ENCODE measurements at regions not wholly inside any gene's neighbourhood (a gene's known extent, or its start where the extent isn't known, plus 50 kb on each side); places are given as distances from the start of the nearest gene placed in this dataset.
"Not testable (repeated sequence)": the region's sequence is repeated elsewhere in the genome, so short reads cannot be mapped to it uniquely, and the experiment has no call there.

GRCh38 chr9:87160148-87161102, 213.1 kb upstream of the GAS1 start:
- ATAC-seq: no peak

GRCh38 chr9:87167161-87167560, 219.9 kb upstream of the GAS1 start:
- ATAC-seq: no peak

GRCh38 chr9:87167582-87167981, 220.3 kb upstream of the GAS1 start:
- no peak for ATAC-seq

- no peak for ATAC-seq
Measured at GRCh38 chr9:87178302-87178701, 231.0 kb upstream of the GAS1 start.

GRCh38 chr9:87179553-87180340, 232.4 kb upstream of the GAS1 start:
- no peak for ATAC-seq

GRCh38 chr9:87180361-87180760, 233.1 kb upstream of the GAS1 start:
- no peak for ATAC-seq

GRCh38 chr9:87180841-87181240, 233.5 kb upstream of the GAS1 start:
- ATAC-seq: no peak

GRCh38 chr9:87181670-87182069, 234.4 kb upstream of the GAS1 start:
- ATAC-seq: no peak

- ATAC-seq: no peak
Measured at GRCh38 chr9:87184956-87185642, 237.8 kb upstream of the GAS1 start.

GRCh38 chr9:87187656-87188055, 240.3 kb upstream of the GAS1 start:
- no peak for ATAC-seq

GRCh38 chr9:87189006-87189405, 241.7 kb upstream of the GAS1 start:
- ATAC-seq: no peak

- ATAC-seq: no peak
Measured at GRCh38 chr9:87193151-87193550, 245.8 kb upstream of the GAS1 start.

GRCh38 chr9:87193925-87194868, 246.9 kb upstream of the GAS1 start:
- peak; percentile 40 for ATAC-seq

- peak; percentile 53 for ATAC-seq
Measured at GRCh38 chr9:87195306-87195705, 248.0 kb upstream of the GAS1 start.

GRCh38 chr9:87197349-87198130, 250.2 kb upstream of the GAS1 start:
- ATAC-seq: no peak

- ATAC-seq: no peak
Measured at GRCh38 chr9:87198716-87199115, 251.4 kb upstream of the GAS1 start.

- ATAC-seq: no peak
Measured at GRCh38 chr9:87199278-87199677, 252.0 kb upstream of the GAS1 start.

GRCh38 chr9:87199782-87200181, 252.5 kb upstream of the GAS1 start:
- ATAC-seq: no peak

- ATAC-seq: no peak
Measured at GRCh38 chr9:87201351-87201751, 254.0 kb upstream of the GAS1 start.

GRCh38 chr9:87206064-87206661, 258.9 kb upstream of the GAS1 start:
- ATAC-seq: no peak

- not testable (repeated sequence) for ATAC-seq
Measured at GRCh38 chr9:87210658-87211057, 263.4 kb upstream of the GAS1 start.

All from esophagus mucosa (tissue), 1 donor.